Keratinocyte (primary cell): ENCODE measurements at regions not wholly inside any gene's neighbourhood (a gene's known extent, or its start where the extent isn't known, plus 50 kb on each side); places are given as distances from the start of the nearest gene placed in this dataset.

Experiments used
- DNase-seq: peaks from one replicate; pipeline ENCODE4 v3.0.0-alpha.2; 2011; ENCODE audit warnings: low read depth, missing footprints, low spot score
- FAIRE-seq: peaks from 2 replicates; lab custom pipeline; 2011; peaks lifted over from hg19 to GRCh38; lab: Jason Lieb, UNC
- H2AFZ ChIP-seq: 2 replicates; pipeline ENCODE4 v1.6.0; 2012; ENCODE audit warnings: low read length, control low read depth, inconsistent platforms; ENCODE audit not compliant: control insufficient read depth
- H3K27ac ChIP-seq: 2 replicates; pipeline ENCODE4 v1.5.1; 2011; ENCODE audit warnings: low read length; ENCODE audit not compliant: control insufficient read depth, insufficient read depth
- H3K27me3 ChIP-seq: 3 replicates; pipeline ENCODE4 v1.6.0; 2011; ENCODE audit warnings: low read length; ENCODE audit not compliant: control insufficient read depth, insufficient read depth; ENCODE audit errors: extremely low read depth
- H3K36me3 ChIP-seq, 2 experiments: 2 replicates in 1 of 2; 3 replicates in 1 of 2; pipeline ENCODE4 v1.5.1; 2011; ENCODE audit warnings: low read length in 2 of 2, mild to moderate bottlenecking in 1 of 2; ENCODE audit not compliant: control insufficient read depth in 2 of 2, insufficient read depth in 2 of 2; ENCODE audit errors: extremely low read depth in 1 of 2
- H3K4me1 ChIP-seq: 3 replicates; pipeline ENCODE4 v1.5.1; 2011; ENCODE audit warnings: low read length; ENCODE audit not compliant: control insufficient read depth, insufficient read depth; ENCODE audit errors: extremely low read depth
- H3K4me2 ChIP-seq: 3 replicates; pipeline ENCODE4 v1.6.0; 2011; ENCODE audit warnings: low read depth, low read length; ENCODE audit not compliant: control insufficient read depth, insufficient read depth; ENCODE audit errors: extremely low read depth
- H3K4me3 ChIP-seq, 3 experiments: fragments of 200-600 bp in 1 of 3; sonication (generic) in 1 of 3; 2 replicates in 2 of 3; 3 replicates in 1 of 3; pipeline ENCODE4 v1.5.1; 2011 to 2016; ENCODE audit warnings: low read length in 3 of 3, mild to moderate bottlenecking in 3 of 3, control low read depth in 2 of 3, inconsistent platforms in 1 of 3, low read depth in 1 of 3, mixed read lengths in 1 of 3, mixed run types in 1 of 3, moderate library complexity in 1 of 3; ENCODE audit not compliant: control insufficient read depth in 2 of 3, insufficient read depth in 2 of 3; ENCODE audit errors: extremely low read depth in 1 of 3
- H3K79me2 ChIP-seq: 2 replicates; pipeline ENCODE4 v1.6.0; 2012; ENCODE audit warnings: low read length; ENCODE audit not compliant: control insufficient read depth, insufficient read depth
- H3K9ac ChIP-seq: 3 replicates; pipeline ENCODE4 v1.6.0; 2011; ENCODE audit warnings: low read length; ENCODE audit not compliant: control insufficient read depth, insufficient read depth; ENCODE audit errors: extremely low read depth
- H3K9me1 ChIP-seq: 3 replicates; pipeline ENCODE4 v1.6.0; 2011; ENCODE audit warnings: low read length; ENCODE audit not compliant: control insufficient read depth, insufficient read depth; ENCODE audit errors: extremely low read depth
- H3K9me3 ChIP-seq: 2 replicates; pipeline ENCODE4 v1.5.1; 2012; ENCODE audit warnings: low read depth, low read length; ENCODE audit not compliant: control insufficient read depth
- H4K20me1 ChIP-seq: 3 replicates; pipeline ENCODE4 v1.6.0; 2011; ENCODE audit warnings: low read length; ENCODE audit not compliant: control insufficient read depth, insufficient read depth; ENCODE audit errors: extremely low read depth
- CTCF ChIP-seq, 3 experiments: IDR thresholded peaks in 1 of 3; conservative IDR thresholded peaks in 1 of 3; optimal IDR thresholded peaks in 1 of 3; 2 replicates in 2 of 3; 3 replicates in 1 of 3; pipeline versions ENCODE3 to v1.5.1; 2011; ENCODE audit warnings: low read length in 3 of 3, mild to moderate bottlenecking in 3 of 3, moderate library complexity in 2 of 3, control low read depth in 1 of 3, inconsistent platforms in 1 of 3; ENCODE audit not compliant: insufficient read depth in 2 of 3; ENCODE audit errors: extremely low read depth in 1 of 3
- EZH2 ChIP-seq: IDR thresholded peaks from one replicate; pipeline ENCODE4 v1.6.1; 2012; ENCODE audit warnings: inconsistent platforms, mild to moderate bottlenecking, low read length, moderate library complexity
- dilution Hi-C: fragments of 300-500 bp; cut with MboI; formaldehyde crosslinking; loops from one replicate; pipeline ENCODE4 v1.7.0; 2020; ENCODE audit warnings: low sequenced_read_pairs; ENCODE audit not compliant: extremely low pct_ligation_motif_present
- small RNA-seq, 3 experiments: library from RNA; depleted of rRNA; stranded (forward); fragments of <200 nt; gene quantifications; one replicate each; pipeline ENCODE3, GENCODE V24; 2012; ENCODE audit warnings: low read depth in 3 of 3, low replicate concordance in 1 of 3; ENCODE audit not compliant: insufficient read length in 3 of 3

- FAIRE-seq, result no peak
These were observed 272.7 kb downstream of the ALG10B start for GRCh38 chr12:38589306-38589632.

GRCh38 chr12:38601949-38602348, 285.4 kb downstream of the ALG10B start:
- Histone ChIP-seq H3K27ac (no peak overlapping the region), H3K4me1 (no peaks in the 10 kb centered on the region), H4K20me1 (no peaks in the 10 kb centered on the region), H3K9me1 (no peaks in the 10 kb centered on the region), H3K9me3 (no peaks in the 10 kb centered on the region), H3K4me2 (no peak overlapping the region), H3K4me3 (no peak overlapping the region), H3K36me3 (no peaks in the 10 kb centered on the region), H3K9ac (no peak overlapping the region), H2AFZ (no peak overlapping the region), H3K27me3 (no peaks in the 10 kb centered on the region), H3K79me2 (no peaks in the 10 kb centered on the region)
- DNase-seq, result no peak
- dilution Hi-C loops, result no loop called here
- TF ChIP-seq CTCF (optimal IDR thresholded peaks at IDR 0.05 in 1 of 3, IDR thresholded peaks at IDR 0.05 in 1 of 3, conservative IDR thresholded peaks at IDR 0.05 in 1 of 3; ENCODE audit: extremely low read depth in 1 of 3, insufficient read depth in 2 of 3, low read length in 3 of 3) (no peak), EZH2 (no peak)
- FAIRE-seq, result no peak

More at GRCh38 chr12:38589306-38589632, 272.7 kb downstream of the ALG10B start:
- H3K4me1 ChIP-seq, result no peaks in the 10 kb centered on the region
- no peaks in the 10 kb centered on the region for H3K79me2 ChIP-seq
- H4K20me1 ChIP-seq, result no peaks in the 10 kb centered on the region
- no peaks in the 10 kb centered on the region for H3K27me3 ChIP-seq
- H3K9me1 ChIP-seq, result no peaks in the 10 kb centered on the region
- no peaks in the 10 kb centered on the region for H3K9me3 ChIP-seq
- H3K9ac ChIP-seq, result no peak overlapping the region
- H3K4me3 ChIP-seq, result no peak overlapping the region
- H3K4me2 ChIP-seq, result no peak overlapping the region
- no peaks in the 10 kb centered on the region for H3K36me3 ChIP-seq
- dilution Hi-C loops, result no loop called here
- DNase-seq, result no peak
- H2AFZ ChIP-seq, result no peak overlapping the region
- H3K27ac ChIP-seq, result no peak overlapping the region
- no peak for TF ChIP-seq EZH2
- TF ChIP-seq CTCF (optimal IDR thresholded peaks at IDR 0.05 in 1 of 3, IDR thresholded peaks at IDR 0.05 in 1 of 3, conservative IDR thresholded peaks at IDR 0.05 in 1 of 3; ENCODE audit: extremely low read depth in 1 of 3, insufficient read depth in 2 of 3, low read length in 3 of 3), result no peak

Small RNA genes lying in the stretch of these regions (small RNA-seq; reads per million reads assigned to genes)
- 0 reads per million in 3 experiments for gene AC087897.1
